HG03565 (cell line): ENCODE measurements at regions not wholly inside any gene's neighbourhood (a gene's known extent, or its start where the extent isn't known, plus 50 kb on each side); places are given as distances from the start of the nearest gene placed in this dataset.

Source experiments
- ATAC-seq: cut with Tn5 transposase; IDR thresholded peaks from one replicate; pipeline ENCODE4 v1.9.1; 2021; ENCODE audit warnings: mild to moderate bottlenecking, moderate library complexity; ENCODE audit not compliant: unreplicated experiment

DNA sequence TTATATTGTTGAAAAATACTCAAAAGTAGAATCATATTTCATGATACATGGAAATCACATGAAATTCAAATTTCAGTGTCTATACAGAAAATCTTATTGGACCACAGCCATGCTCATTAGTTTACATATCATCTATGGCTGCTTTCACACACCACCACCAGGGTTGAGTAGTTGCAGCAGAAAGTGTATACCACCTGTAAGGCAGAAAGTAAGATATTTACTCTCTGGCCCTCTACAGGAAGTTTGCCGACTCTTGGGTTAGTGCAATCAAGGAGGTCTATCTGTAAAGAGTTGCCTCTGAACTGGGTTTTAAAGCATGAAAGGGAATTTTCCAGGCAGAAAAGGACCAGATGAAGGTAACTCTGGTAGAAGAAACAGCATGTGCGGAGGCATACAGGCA is 432.3 kb downstream of the DHX35 start:
- ATAC-seq: no peak

DNA sequence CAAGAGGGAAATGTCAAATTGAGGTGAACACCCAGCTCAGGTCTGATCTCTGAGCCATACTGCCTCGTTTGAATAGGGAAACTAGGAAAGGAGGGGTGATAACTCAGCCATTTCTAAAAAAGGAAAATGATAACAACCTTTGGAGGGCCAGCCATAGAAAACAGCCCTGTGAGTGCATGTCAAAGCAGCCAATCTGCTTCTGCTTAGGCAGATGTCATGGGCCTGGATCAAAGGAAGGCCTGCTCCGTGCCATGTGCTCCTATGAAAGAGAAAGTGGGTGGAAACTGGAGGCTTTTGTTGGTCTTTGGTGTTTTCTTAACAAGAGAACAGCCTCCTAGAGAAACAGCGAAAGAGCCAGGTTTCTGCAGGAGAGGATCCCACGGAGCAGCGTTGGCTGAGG is 428.0 kb downstream of the DHX35 start:
- ATAC-seq: no peak

DNA sequence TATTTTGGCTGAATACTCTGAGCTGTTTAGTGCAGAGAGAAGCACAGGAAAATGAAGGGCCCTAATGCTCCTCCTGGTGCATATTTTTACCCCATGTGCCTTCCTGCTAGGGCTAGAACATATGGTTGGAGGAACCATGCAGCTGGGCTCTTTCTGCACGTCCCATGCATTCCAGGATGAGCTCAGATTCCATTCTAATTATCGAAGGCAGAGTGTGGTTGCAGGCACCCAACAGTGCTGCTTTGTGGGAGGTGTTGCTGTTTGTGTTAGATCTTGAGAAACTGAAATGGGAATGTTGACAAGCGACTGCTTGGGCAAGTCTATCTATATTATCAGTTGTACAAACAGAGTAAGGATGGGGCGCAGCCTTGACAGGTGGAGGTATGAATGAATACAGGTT is 419.5 kb downstream of the DHX35 start:
- no peak for ATAC-seq

DNA sequence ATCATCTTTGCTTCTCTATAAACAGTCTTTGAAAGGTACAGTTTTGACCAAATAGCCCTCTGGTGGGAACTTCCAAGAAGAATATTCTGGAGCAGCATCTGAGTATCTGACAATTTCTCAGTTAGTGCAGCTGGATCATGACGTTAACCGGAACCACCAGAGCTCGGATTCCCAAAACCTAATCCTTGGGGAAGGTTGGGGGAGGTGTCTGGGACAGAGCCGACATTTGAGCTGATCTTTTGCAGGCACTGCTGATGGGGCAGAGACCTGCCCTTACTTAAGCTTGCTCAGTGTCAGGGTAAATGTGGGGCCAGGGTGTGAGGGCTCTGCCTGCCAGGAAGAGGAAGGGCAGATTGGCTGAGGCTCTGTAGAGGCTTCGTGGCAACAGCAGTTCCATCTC is 416.6 kb downstream of the DHX35 start:
- ATAC-seq: no peak

DNA sequence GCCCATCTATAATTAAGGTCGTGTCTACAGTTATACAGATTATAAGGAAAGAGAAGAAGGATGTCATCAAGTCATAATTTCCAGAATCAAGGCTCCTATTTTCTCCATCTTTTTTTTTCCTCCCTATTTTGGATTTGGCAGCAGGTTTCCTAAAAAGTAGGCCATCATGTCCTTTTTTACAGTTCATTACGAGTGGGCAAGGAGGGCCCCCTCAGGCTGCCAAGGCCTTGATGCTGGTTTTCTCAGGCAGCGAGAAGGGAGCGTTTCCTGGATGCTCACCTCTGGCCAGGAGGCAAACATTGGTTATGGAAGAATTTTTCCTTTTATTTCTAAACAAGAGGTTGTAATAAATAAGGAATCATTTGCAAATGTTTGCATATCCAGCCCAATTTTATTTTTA is 414.6 kb downstream of the DHX35 start:
- ATAC-seq: no peak

DNA sequence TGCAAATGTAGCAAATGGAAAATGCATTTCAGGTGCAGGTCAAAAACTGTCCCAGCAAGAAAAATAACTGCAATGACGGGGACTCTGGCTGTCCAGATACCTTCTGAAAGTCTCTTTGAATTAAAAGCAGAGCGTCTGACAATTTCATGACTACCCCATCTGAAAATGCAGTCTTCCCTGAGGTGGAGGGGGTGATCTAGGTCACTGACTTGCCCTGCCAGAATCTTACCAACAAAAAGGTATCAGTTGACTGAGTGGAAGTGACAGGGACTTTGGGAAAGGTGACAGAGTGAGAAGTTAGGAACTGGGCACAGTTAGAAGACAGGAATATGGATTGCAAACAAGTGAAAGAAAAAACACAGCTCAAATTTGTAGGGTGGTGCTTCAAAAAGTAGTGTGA is 402.2 kb downstream of the DHX35 start:
- no peak for ATAC-seq

DNA sequence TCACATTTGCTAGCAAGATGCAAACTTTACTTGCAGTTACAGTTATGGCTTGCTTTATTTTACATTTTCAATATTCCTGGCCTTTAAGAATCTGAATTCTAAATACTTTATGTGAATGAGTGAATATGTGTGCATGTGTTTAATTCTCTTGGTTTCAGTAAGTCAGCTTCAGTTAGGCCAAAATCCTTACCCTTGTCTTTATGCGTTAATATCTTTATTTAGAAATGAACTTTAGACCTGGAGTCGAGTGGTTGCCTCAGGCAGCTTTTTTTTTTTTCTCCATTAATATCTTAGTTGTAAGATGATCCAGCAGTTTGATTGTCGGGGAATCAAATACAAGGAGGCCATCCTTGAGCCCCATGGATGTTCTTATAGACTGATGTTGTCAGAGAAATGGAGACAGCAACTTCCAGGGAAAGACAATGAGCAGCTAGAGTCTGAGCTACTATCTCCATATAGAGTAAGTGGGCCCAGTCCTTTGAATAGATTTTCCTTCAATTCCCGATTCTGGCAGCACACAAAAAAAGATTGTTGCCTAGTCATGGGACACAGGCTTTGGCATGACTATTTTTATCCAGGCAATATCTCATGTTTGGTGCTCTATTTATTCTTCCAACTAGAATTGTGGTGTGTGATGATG is 398.0 kb downstream of the DHX35 start:
- ATAC-seq: no peak

DNA sequence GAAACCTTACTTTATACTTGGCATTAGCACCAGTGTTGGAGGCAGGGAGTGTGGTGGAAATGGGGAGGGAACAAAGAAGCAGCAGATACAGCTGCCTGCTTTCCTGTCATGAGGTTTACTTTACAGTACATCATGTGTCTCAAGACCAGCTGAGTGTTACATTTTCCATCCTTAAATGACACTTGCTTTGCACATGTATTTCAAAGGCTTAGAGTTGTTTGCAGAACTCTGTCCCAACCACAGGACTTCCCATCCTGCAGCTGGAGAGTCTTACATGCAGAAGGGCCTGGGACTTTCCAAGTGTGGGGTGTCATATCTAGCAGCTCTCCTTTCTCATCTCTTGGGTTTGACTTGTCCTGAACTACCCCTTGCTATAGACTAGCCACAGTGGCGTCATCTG is 395.9 kb downstream of the DHX35 start:
- ATAC-seq: peak; percentile 62

DNA sequence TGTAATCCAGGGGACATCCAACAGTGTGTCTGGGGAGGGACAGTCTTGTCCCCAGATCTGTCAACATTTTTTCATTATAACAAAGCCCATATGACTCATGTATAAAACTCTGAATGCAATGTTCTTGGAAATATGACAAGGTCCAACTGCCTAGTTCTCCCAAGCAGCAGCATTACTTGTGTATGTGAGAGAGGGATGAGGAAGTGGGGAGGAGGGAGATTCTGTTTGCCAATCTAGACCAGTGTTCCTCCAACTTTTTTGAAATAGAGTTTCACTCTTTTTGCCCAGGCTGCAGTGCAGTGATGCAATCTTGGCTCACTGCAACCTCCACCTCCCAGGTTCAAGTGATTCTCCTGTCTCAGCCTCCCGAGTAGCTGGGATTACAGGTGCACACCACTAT is 394.8 kb downstream of the DHX35 start:
- no peak for ATAC-seq

DNA sequence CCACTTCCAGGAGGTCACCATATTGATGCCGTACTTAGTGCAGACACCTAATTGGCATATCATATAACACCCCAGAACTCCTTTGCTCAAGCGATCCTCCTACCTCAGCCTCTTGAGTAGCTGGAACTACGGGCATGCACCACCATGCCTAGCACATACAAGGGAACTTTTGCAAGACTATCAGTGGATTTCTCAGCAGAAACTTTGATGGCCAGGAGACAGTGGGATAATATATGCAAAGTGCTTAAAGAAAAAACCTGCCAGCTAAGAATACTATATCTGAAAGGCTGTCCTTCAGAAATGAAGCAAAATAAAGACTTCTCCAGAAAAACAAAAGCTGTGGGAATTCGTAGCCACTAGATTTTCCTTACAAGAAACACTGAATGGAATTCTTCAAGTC is 387.1 kb downstream of the DHX35 start:
- no peak for ATAC-seq

DNA sequence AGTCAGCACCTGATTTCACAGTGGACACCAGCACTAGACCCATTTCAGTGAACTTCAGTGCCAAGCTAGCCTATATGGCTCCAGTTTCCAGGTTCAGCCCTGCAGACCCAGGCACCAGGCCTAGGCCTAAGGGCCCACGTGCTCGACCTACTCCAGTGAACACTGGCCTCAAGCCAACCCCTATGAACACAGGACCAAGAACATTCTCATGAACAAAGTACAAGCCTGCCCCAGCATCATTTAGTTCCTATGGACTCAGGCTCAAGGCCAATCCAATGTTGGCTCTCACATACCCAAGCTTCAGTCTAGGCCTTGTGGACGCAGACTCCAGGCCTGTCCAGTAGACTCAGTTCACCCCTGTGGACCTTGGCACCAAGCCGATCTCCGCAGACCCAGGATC is 385.5 kb downstream of the DHX35 start:
- no peak for ATAC-seq

DNA sequence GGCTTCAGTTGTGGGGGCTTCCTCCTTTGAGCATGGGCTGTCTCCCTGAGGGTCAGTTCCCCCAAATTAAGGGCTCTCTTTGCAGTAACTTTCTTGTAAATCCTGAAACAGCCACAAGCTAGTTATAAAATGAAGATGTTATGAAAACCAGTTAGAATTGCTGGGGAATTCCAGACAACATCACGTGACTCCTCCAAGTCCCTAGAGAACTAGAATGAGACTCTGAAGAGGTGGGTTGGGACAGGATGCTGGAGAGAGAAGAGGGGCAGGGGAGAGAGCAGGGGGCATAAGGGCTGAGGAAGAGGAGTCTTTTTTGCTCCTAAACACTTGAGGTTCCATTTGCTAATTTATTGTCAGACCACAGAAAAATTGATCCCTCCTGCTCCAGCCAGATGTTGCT is 380.3 kb downstream of the DHX35 start:
- no peak for ATAC-seq

DNA sequence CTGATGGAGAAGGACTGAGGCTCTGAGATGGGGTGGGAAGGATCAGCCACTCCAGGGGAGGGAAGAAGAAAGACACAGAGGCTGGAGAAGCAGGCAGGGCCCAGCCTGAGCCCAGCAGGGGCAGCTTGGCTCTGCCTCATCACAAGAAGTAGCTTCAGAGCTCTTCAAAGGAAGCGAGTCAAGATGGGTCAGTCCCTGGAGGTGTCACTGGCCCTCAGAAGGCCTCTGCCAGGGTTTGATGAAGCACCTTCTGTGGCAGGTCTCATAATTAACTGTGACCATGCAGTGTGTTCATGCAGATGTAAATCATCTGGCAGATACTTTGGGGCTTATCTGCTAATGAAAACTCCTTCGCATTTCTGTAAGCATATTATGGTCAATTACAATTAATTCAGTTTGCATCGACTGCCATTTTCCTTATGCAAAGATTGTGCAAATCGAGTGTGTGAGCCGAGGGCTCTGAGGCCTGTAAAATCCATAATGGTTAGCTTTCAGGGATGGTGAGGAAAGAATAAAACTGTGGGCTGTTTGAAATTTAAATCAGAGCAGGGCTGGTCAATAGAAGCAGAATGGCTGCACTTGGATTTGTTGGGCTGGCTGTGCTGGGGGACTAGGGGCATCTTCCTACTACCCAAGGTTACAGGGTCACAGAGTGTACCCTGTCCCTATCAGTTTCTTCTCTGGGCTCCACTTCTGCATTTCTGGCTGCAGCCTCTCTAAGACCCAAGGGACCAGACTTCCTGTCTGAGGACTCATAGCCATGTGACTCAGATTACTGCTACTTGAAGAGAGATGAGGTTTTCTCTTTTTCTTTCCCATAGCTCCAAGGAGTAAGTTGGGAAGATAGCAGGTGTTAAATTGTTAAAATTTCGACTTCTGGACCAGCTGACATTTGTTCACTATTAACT is 376.6 kb downstream of the DHX35 start:
- peak; percentile 97 for ATAC-seq

DNA sequence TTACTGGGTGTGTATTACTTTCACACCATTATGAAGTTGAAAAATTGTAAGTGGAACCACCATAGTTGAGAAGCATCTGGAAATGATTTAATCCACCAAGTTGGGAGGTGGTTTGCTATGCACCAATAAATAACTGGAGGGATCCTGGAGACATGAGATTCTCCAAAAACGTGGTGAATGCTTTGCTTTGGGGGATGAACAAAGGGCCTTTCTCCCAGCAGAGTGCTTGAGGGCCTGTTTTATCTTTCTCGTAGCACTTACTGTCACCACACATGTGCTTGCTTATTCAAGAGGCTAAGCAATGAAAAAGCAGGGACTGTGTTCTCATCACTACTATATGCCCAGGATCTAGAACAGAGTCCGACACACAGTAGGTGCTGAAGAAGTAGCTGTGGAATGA is 371.1 kb downstream of the DHX35 start:
- ATAC-seq: no peak

DNA sequence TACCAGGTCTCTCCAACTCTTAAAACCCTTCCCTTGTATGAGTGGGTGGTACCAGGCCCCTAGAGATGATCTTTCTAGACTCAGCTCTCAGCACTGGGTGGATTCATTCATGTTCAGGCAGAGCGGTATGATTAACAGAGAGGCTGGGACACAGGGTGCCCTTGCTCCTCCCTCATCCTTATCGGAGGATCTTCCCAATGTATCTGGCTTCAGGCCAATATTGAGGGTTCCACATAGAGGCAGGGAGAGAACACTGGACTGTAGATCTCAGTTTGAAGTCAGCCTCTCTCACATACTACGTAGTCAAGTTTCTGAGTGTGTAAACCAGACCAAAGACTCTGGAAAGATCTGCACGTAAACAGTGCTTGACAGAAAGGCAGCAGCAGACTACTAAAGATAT is 366.2 kb downstream of the DHX35 start:
- no peak for ATAC-seq

DNA sequence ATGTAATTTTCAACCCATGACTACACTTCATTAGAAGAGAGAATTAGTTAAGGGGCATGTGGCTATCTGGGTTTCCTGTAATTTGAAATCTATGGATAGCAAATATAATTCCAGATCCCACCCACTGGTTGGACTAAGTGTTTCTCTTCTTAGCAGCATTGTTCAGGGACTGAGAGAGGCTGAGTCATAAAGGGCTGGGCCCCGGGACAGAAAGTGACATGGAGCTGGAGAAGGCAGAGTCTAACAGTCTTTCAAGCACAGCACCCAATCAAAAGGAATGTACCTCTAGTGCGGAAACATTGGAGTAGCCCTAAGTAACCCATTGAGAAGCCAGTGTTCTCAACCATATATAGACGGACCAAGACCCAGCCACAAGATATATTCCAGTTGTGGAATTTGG is 363.9 kb downstream of the DHX35 start:
- ATAC-seq: no peak

DNA sequence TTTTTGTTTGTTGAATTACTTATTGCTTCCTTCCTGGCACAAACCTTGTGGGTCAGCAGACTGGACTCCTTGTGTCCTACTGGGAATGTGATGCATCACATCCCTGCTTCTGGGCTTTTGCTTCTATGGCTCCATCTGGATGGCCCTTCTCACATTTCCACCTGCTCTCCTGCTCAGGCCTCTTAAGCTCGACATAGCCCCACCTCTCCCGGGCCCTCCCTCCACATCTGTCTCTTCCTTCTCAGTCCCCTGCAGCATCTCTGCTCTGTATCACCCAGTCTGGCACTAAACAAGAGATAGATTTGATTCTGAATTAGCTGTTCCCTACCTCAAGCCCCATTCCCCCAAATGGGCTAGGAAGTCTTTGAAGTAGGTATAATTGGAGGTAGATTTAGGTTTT is 356.8 kb downstream of the DHX35 start:
- ATAC-seq: no peak

DNA sequence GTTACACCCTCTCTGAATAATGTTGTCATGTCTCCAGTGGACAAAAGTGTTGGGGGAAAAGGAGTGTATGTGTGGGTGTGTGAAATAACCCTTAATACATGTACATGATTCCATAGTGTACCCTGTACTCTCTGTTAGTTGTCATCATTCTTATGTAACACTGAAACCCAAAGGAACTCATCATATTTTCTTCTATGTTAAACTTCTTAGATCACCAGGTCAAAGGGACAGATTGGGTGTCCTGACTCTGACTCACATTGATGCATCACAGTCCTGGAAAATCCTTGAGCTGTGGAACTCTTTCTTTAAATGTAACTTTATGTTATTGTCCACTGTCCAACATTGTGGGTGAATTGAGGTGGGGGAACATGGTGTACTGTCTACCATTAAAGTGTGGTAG is 350.5 kb downstream of the DHX35 start:
- ATAC-seq: no peak

DNA sequence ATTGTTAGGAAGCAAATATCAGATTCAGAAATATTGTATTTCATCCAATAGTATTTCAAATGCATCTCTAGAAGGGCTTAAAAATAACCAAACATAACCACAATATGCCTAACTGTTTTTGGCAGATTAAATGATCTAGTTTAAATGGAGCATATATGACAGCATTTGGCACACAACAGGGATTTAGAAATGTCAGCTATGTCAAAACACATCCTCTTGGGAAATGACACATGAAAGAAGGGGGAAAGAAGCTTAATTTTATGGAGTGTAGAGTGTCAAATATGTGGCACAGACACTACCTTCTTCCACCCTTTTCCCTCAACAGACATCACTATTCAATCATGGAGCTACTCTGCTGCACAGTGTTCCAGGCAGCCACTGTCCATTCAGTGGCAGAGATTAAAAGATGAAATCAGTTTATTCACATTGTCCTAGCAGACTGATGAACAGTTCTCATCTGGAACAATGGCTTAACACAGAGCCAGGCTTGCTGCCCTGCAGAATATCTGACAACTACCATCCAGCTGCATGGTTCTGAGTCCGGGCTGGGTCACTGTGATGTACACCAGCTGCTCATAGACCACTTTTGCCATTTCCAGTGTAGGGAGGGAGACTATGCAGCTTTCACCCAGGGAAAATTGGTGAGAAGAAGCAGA is 349.8 kb downstream of the DHX35 start:
- no peak for ATAC-seq

DNA sequence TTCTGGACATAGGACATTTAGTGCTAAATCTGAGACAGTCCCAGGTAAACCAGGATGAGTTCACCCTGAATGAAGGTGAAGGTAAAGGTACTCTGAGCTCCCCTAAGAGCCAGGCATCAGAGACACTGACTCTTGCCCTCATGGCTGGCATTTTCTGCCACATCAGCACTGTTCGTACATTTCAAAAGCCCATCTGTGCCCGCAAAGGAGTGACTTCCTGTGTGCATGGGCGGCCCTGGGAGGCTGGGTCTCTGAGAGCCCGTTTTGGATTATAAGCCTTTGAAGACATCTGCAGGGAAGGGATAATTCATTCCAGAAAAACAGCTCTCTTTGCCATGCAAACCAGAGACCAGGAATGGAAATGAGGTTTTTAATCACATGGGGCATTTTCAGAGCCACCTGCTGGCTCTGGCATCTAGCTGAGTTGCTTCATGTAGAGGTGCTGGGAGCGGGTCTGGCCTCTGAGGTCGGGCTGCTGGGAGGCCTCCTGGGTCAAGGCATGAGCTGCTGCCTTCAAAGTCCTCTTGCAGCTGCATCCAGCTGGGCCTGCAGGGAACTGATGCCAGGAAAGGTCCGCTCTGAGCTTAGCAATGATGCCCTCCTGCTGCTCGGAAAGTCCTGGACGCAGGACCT is 348.3 kb downstream of the DHX35 start:
- no peak for ATAC-seq

DNA sequence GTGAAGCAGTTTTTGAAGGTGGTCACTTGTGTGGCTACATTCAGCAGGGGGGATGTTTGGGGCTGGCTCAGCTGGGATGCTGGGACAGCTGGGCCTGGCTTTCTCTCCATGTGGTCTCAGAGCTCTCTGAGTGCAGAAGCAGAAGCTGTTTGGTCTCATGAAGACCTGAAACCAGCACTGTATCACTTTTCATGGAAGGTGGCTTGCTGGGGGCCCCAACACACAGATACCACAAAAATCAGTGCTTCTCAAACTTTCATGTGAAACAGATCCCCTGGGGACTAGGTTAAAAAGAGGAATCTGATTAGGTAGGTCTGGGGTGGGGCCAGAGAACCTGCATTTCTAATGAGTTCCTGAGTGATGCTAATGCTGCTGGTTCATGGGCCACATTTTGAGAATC is 347.3 kb downstream of the DHX35 start:
- ATAC-seq: no peak

DNA sequence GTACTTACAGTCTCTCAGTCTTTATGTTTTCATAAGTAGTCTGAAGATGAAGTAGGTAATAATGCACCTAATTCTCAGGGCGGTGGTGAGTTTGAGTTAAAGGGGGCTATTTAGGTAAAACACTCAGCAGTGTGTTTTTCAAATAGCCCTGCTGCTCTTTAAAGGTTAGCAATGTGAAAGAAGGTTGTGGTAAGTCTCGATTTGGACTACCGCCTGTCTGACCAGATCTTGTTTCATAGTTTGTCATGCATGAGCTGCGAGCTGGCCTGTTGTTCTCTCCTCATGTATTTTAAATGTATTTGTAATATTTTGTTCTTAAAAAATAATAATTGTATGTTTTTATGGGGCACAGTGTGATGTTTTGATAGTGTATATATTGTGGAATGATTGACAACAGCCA is 340.2 kb downstream of the DHX35 start:
- peak; percentile 61 for ATAC-seq
